Mesenchymal stem cell (in vitro differentiated cells and primary cell): ENCODE measurements at regions not wholly inside any gene's neighbourhood (a gene's known extent, or its start where the extent isn't known, plus 50 kb on each side); places are given as distances from the start of the nearest gene placed in this dataset.

Experiments
- DNase-seq: peaks from one replicate; pipeline ENCODE4 v3.0.0-alpha.2; 2013
- H2AFZ ChIP-seq: one replicate; pipeline ENCODE4 v1.6.1; 2013; ENCODE audit warnings: low read depth, mild to moderate bottlenecking, control low read depth, inconsistent platforms, low read length, moderate library complexity
- H2AK5ac ChIP-seq: 2 replicates; pipeline ENCODE4 v1.6.1; 2013; ENCODE audit warnings: low read length, moderate library complexity, mild to moderate bottlenecking, inconsistent platforms; ENCODE audit not compliant: severe bottlenecking
- H2BK120ac ChIP-seq: one replicate; pipeline ENCODE4 v1.6.1; 2013; ENCODE audit warnings: low read depth, mild to moderate bottlenecking, inconsistent platforms, low read length, moderate library complexity
- H2BK12ac ChIP-seq, 2 experiments: one replicate each; pipeline ENCODE4 v1.6.1; 2013; ENCODE audit warnings: inconsistent platforms in 2 of 2, low read length in 2 of 2, mild to moderate bottlenecking in 2 of 2, moderate library complexity in 2 of 2, control low read depth in 1 of 2
- H2BK15ac ChIP-seq: one replicate; pipeline ENCODE4 v1.6.1; 2013; ENCODE audit warnings: mild to moderate bottlenecking, low read depth, inconsistent platforms; ENCODE audit not compliant: poor library complexity, severe bottlenecking
- H2BK5ac ChIP-seq: 2 replicates; pipeline ENCODE4 v1.6.1; 2013; ENCODE audit warnings: low read depth, mild to moderate bottlenecking, low read length, control low read depth, inconsistent platforms; ENCODE audit not compliant: poor library complexity, severe bottlenecking
- H3K14ac ChIP-seq, 2 experiments: one replicate each; pipeline ENCODE4 v1.6.1; 2013; ENCODE audit warnings: inconsistent platforms in 2 of 2, low read length in 2 of 2, control low read depth in 1 of 2, mild to moderate bottlenecking in 1 of 2, moderate library complexity in 1 of 2
- H3K18ac ChIP-seq, 2 experiments: one replicate each; pipeline ENCODE4 v1.6.1; 2013; ENCODE audit warnings: inconsistent platforms in 2 of 2, low read length in 2 of 2, control low read depth in 1 of 2, low read depth in 1 of 2, mild to moderate bottlenecking in 1 of 2
- H3K23ac ChIP-seq, 2 experiments: one replicate each; pipeline ENCODE4 v1.6.1; 2013; ENCODE audit warnings: inconsistent platforms in 2 of 2, low read length in 2 of 2, mild to moderate bottlenecking in 2 of 2, moderate library complexity in 2 of 2, control low read depth in 1 of 2
- H3K27ac ChIP-seq: 2 replicates; pipeline ENCODE4 v1.5.1; 2013; ENCODE audit warnings: mild to moderate bottlenecking, moderate library complexity, low read length, control low read depth, inconsistent platforms; ENCODE audit not compliant: poor library complexity, severe bottlenecking
- H3K27me3 ChIP-seq, 2 experiments: 2 replicates each; pipeline versions ENCODE4 v1.6.1 to v1.7.0; 2013; ENCODE audit warnings: low read length in 2 of 2, mild to moderate bottlenecking in 2 of 2, moderate library complexity in 2 of 2, control low read depth in 1 of 2, inconsistent platforms in 1 of 2; ENCODE audit not compliant: control insufficient read depth in 1 of 2, insufficient read depth in 1 of 2
- H3K36me3 ChIP-seq, 2 experiments: 2 replicates each; pipeline versions ENCODE4 v1.6.1 to v1.7.0; 2013; ENCODE audit warnings: low read length in 2 of 2, control low read depth in 1 of 2, inconsistent platforms in 1 of 2, low read depth in 1 of 2, mild to moderate bottlenecking in 1 of 2; ENCODE audit not compliant: insufficient read depth in 2 of 2, control insufficient read depth in 1 of 2
- H3K4ac ChIP-seq, 2 experiments: one replicate each; pipeline ENCODE4 v1.6.1; 2013; ENCODE audit warnings: inconsistent platforms in 2 of 2, low read length in 2 of 2, mild to moderate bottlenecking in 2 of 2, moderate library complexity in 2 of 2, control low read depth in 1 of 2, low read depth in 1 of 2
- H3K4me1 ChIP-seq: 2 replicates; pipeline ENCODE4 v1.6.1; 2013; ENCODE audit warnings: low read depth, low read length, control low read depth; ENCODE audit not compliant: control insufficient read depth, insufficient read depth
- H3K4me2 ChIP-seq: 2 replicates; pipeline ENCODE4 v1.6.1; 2013; ENCODE audit warnings: low read length, mild to moderate bottlenecking, inconsistent platforms; ENCODE audit not compliant: poor library complexity, severe bottlenecking
- H3K4me3 ChIP-seq, 2 experiments: 2 replicates each; pipeline versions ENCODE4 v1.5.1 to v1.7.0; 2013; ENCODE audit warnings: low read length in 2 of 2, mild to moderate bottlenecking in 2 of 2, control low read depth in 1 of 2, low read depth in 1 of 2; ENCODE audit not compliant: insufficient read depth in 1 of 2
- H3K79me1 ChIP-seq: replicated peaks from 2 replicates; pipeline ENCODE4 v1.6.1; 2013; ENCODE audit warnings: mild to moderate bottlenecking, control low read depth, low read length, inconsistent platforms; ENCODE audit not compliant: poor library complexity, severe bottlenecking
- H3K9ac ChIP-seq: 2 replicates; pipeline ENCODE4 v1.7.0; 2013; ENCODE audit warnings: mild to moderate bottlenecking, low read length, moderate library complexity
- H3K9me3 ChIP-seq: 2 replicates; pipeline ENCODE4 v1.7.0; 2013; ENCODE audit warnings: mild to moderate bottlenecking, low read length; ENCODE audit not compliant: control insufficient read depth
- H4K8ac ChIP-seq: one replicate; pipeline ENCODE4 v1.6.1; 2013; ENCODE audit warnings: inconsistent platforms, mild to moderate bottlenecking, low read length, moderate library complexity
- H4K91ac ChIP-seq: one replicate; pipeline ENCODE4 v1.6.1; 2013; ENCODE audit warnings: mild to moderate bottlenecking, low read length, inconsistent platforms
- WGBS: methylation state at CpG from one replicate; pipeline ENCODE4 v1.1.7; 2013; ENCODE audit warnings: mixed read lengths; 5-methylcytosine and 5-hydroxymethylcytosine counted together

DNA sequence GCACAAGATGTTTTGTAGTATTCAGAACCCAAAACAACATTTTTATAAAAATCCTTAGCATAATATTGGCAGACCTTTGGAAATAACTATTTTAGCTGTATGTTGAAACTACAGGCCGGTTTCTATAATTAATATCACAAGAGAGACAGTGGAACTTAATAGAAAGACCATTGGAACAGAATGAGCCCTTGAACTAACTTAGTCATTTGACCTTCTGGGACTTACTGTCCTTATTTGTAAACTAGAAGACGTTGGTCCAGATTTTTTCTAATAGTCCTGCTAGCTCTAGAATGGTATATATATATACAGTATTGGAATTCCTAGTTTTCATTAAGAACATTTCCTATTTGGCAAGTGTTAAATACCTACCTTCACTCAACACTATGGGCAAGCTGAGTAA is 69.5 kb upstream of the ALDH1A1 start:
- no peak overlapping the region for H2BK5ac ChIP-seq
- H3K9me3 ChIP-seq, result peaks cover 14% of the 10 kb centered on the region
- no peak overlapping the region for H2AFZ ChIP-seq
- DNase-seq, result peak; percentile 24
- H3K27me3 ChIP-seq, result no peaks in the 10 kb centered on the region
- H3K4ac ChIP-seq, result no peak overlapping the region
- H2BK15ac ChIP-seq, result no peak overlapping the region
- no peak overlapping the region for H2AK5ac ChIP-seq
- H4K91ac ChIP-seq, result no peak overlapping the region
- H3K27ac ChIP-seq, result no peak overlapping the region
- H3K4me2 ChIP-seq, result no peak overlapping the region
- WGBS, result no CpG with 5 or more reads among the region's 2 CpGs
- no peak overlapping the region for H2BK120ac ChIP-seq
- H3K14ac ChIP-seq, result no peak overlapping the region
- H2BK12ac ChIP-seq, result no peak overlapping the region
- no peaks in the 10 kb centered on the region for H3K79me1 ChIP-seq
- H3K36me3 ChIP-seq, result no peaks in the 10 kb centered on the region
- no peak overlapping the region for H3K4me3 ChIP-seq
- no peak overlapping the region for H3K9ac ChIP-seq
- no peak overlapping the region for H3K18ac ChIP-seq
- no peaks in the 10 kb centered on the region for H3K4me1 ChIP-seq
- H4K8ac ChIP-seq, result no peak overlapping the region
- H3K23ac ChIP-seq, result no peak overlapping the region

DNA sequence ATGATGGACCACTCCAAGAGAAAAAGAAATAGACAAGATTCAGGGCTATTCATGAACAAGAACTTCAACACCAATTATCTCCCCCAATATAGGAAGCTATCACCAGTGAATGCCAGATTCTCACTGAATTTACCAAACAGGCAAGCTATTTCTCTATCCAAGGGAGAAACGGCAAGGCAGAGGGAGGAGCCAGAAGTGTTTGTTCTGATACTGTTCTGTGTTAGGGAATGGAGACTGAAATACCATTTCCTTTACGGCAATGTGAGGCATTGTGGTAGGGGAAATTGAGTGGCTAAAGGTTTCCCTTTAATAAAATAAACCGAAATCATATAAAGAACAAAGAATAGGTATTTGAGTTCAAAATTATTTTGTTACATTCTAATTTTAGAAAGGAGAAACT is 68.0 kb upstream of the ALDH1A1 start:
- Histone ChIP-seq H3K4me3 (no peak overlapping the region), H3K18ac (no peak overlapping the region), H2AK5ac (no peak overlapping the region), H2AFZ (no peak overlapping the region), H3K9me3 (peaks cover 16% of the 10 kb centered on the region), H3K4me2 (no peak overlapping the region), H3K27ac (no peak overlapping the region), H2BK12ac (no peak overlapping the region), H3K4me1 (no peaks in the 10 kb centered on the region), H3K36me3 (no peaks in the 10 kb centered on the region), H2BK120ac (no peak overlapping the region), H3K9ac (no peak overlapping the region), H3K27me3 (no peaks in the 10 kb centered on the region), H2BK15ac (no peak overlapping the region), H3K79me1 (no peaks in the 10 kb centered on the region), H2BK5ac (no peak overlapping the region), H3K4ac (no peak overlapping the region), H4K91ac (no peak overlapping the region), H4K8ac (no peak overlapping the region), H3K23ac (no peak overlapping the region), H3K14ac (no peak overlapping the region)
- no CpG with 5 or more reads among the region's 3 CpGs for WGBS
- DNase-seq, result no peak

- Histone ChIP-seq H2AK5ac (no peak overlapping the region), H3K9me3 (peaks cover 16% of the 10 kb centered on the region), H2AFZ (no peak overlapping the region), H3K4ac (no peak overlapping the region), H3K9ac (peak overlapping the region; percentile 35), H2BK5ac (no peak overlapping the region), H3K79me1 (no peaks in the 10 kb centered on the region), H3K4me3 (no peak overlapping the region), H3K4me1 (no peaks in the 10 kb centered on the region), H2BK12ac (no peak overlapping the region), H3K18ac (no peak overlapping the region), H3K27ac (no peak overlapping the region), H2BK15ac (no peak overlapping the region), H4K91ac (no peak overlapping the region), H3K23ac (no peak overlapping the region), H3K36me3 (no peaks in the 10 kb centered on the region), H3K4me2 (no peak overlapping the region), H3K27me3 (peaks cover 0 to 4% of the 10 kb centered on the region in 2 experiments), H3K14ac (no peak overlapping the region), H4K8ac (no peak overlapping the region), H2BK120ac (no peak overlapping the region)
- no peak for DNase-seq
These were observed 61.2 kb upstream of the ALDH1A1 start for GRCh38 chr9:73014011-73014410.

GRCh38 chr9:73011956-73012355 is 59.1 kb upstream of the ALDH1A1 start:
- no peak overlapping the region for H2BK120ac ChIP-seq
- no peaks in the 10 kb centered on the region for H3K4me1 ChIP-seq
- H2BK12ac ChIP-seq, result no peak overlapping the region
- no peak overlapping the region for H4K91ac ChIP-seq
- H3K4me3 ChIP-seq, result peak overlapping the region in 1 of 2 experiments; percentile 3
- peak overlapping the region; percentile 42 for H3K9ac ChIP-seq
- peaks cover 0 to 4% of the 10 kb centered on the region in 2 experiments for H3K27me3 ChIP-seq
- no peak overlapping the region for H4K8ac ChIP-seq
- H3K14ac ChIP-seq, result no peak overlapping the region
- H2AFZ ChIP-seq, result no peak overlapping the region
- H3K36me3 ChIP-seq, result no peaks in the 10 kb centered on the region
- no peak overlapping the region for H3K23ac ChIP-seq
- no peak overlapping the region for H2BK5ac ChIP-seq
- H3K4ac ChIP-seq, result no peak overlapping the region
- H2BK15ac ChIP-seq, result no peak overlapping the region
- H3K4me2 ChIP-seq, result no peak overlapping the region
- DNase-seq, result no peak
- H3K79me1 ChIP-seq, result no peaks in the 10 kb centered on the region
- no peaks in the 10 kb centered on the region for H3K9me3 ChIP-seq
- WGBS, result no CpG with 5 or more reads among the region's 2 CpGs
- H3K27ac ChIP-seq, result no peak overlapping the region
- no peak overlapping the region for H3K18ac ChIP-seq
- no peak overlapping the region for H2AK5ac ChIP-seq
